Ascending aorta (tissue), 2 donors: ENCODE measurements at regions not wholly inside any gene's neighbourhood (a gene's known extent, or its start where the extent isn't known, plus 50 kb on each side); places are given as distances from the start of the nearest gene placed in this dataset.

Experiments
- DNase-seq, 2 donors: peaks; one replicate each; pipeline ENCODE4 v3.0.0-alpha.2; 2019; ENCODE audit warnings: low spot score in 2 of 2
- H3K27ac ChIP-seq, 2 donors: fragments of 200-600 bp; sonication (generic); one replicate each; pipeline ENCODE4 v1.5.1; 2016 to 2017; ENCODE audit warnings: mild to moderate bottlenecking in 1 of 2
- H3K27me3 ChIP-seq: fragments of 200-600 bp; sonication (generic); one replicate; pipeline ENCODE4 v1.5.1; 2017
- H3K36me3 ChIP-seq, 2 donors: fragments of 200-600 bp; sonication (generic); one replicate each; pipeline ENCODE4 v1.5.1; 2016
- H3K4me1 ChIP-seq, 2 donors: fragments of 200-600 bp; sonication (generic); one replicate each; pipeline ENCODE4 v1.5.1; 2016 to 2017; ENCODE audit warnings: mild to moderate bottlenecking in 1 of 2
- H3K4me3 ChIP-seq, 2 donors: fragments of 200-600 bp; sonication (generic); one replicate each; pipeline ENCODE4 v1.5.1; 2016 to 2017; ENCODE audit warnings: mild to moderate bottlenecking in 1 of 2
- H3K9me3 ChIP-seq, 2 donors: fragments of 200-600 bp; sonication (generic); one replicate each; pipeline ENCODE4 v1.5.1; 2016
- intact Hi-C: fragments of 100-400 bp; cut with DNase I; formaldehyde crosslinking; loops from one replicate; pipeline ENCODE4 v1.15.1; 2023
- TF ChIP-seq, protein P1 (sequence below), 3 experiments: fragments of 200-600 bp in 2 of 3; fragments of 450-650 bp in 1 of 3; sonication (generic) in 2 of 3; IDR thresholded peaks; one replicate each; pipeline ENCODE4 v1.5.1; 2016 to 2019; ENCODE audit warnings: antibody characterized with exemption in 3 of 3, mild to moderate bottlenecking in 1 of 3, moderate library complexity in 1 of 3

GRCh38 chr5:15117688-15118087, 246.1 kb upstream of the ANKH start:
- Histone ChIP-seq H3K4me3 (no peak overlapping the region), H3K27ac (no peak overlapping the region), H3K4me1 (no peaks in the 10 kb centered on the region), H3K27me3 (no peaks in the 10 kb centered on the region), H3K36me3 (no peaks in the 10 kb centered on the region), H3K9me3 (no peaks in the 10 kb centered on the region)
- no peak for DNase-seq
- intact Hi-C loops, result no loop called here
- TF ChIP-seq, protein P1, sequence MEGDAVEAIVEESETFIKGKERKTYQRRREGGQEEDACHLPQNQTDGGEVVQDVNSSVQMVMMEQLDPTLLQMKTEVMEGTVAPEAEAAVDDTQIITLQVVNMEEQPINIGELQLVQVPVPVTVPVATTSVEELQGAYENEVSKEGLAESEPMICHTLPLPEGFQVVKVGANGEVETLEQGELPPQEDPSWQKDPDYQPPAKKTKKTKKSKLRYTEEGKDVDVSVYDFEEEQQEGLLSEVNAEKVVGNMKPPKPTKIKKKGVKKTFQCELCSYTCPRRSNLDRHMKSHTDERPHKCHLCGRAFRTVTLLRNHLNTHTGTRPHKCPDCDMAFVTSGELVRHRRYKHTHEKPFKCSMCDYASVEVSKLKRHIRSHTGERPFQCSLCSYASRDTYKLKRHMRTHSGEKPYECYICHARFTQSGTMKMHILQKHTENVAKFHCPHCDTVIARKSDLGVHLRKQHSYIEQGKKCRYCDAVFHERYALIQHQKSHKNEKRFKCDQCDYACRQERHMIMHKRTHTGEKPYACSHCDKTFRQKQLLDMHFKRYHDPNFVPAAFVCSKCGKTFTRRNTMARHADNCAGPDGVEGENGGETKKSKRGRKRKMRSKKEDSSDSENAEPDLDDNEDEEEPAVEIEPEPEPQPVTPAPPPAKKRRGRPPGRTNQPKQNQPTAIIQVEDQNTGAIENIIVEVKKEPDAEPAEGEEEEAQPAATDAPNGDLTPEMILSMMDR (IDR thresholded peaks at IDR 0.05), result no peak

DNA sequence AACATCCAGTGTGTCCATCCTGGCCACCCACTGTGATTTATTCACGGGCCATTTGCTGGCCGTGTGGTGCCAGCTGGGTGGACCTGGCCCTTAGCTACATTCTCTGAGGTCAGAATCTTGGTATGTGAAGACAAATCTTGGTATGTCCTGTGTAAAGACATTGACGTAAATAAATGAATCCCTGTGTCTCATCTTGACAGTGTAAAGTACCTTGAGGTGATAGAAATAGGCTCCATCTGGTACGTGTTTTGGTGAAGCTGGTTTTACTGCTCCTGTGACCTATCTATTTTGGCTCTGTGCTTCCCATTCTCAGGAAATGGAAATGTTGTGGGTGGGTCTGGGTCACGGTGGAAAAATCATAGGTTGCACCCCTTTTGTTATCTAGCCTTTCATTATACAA, 245.4 kb upstream of the ANKH start:
- intact Hi-C loops, result no loop called here
- TF ChIP-seq, protein P1 (IDR thresholded peaks at IDR 0.05), result no peak

DNA sequence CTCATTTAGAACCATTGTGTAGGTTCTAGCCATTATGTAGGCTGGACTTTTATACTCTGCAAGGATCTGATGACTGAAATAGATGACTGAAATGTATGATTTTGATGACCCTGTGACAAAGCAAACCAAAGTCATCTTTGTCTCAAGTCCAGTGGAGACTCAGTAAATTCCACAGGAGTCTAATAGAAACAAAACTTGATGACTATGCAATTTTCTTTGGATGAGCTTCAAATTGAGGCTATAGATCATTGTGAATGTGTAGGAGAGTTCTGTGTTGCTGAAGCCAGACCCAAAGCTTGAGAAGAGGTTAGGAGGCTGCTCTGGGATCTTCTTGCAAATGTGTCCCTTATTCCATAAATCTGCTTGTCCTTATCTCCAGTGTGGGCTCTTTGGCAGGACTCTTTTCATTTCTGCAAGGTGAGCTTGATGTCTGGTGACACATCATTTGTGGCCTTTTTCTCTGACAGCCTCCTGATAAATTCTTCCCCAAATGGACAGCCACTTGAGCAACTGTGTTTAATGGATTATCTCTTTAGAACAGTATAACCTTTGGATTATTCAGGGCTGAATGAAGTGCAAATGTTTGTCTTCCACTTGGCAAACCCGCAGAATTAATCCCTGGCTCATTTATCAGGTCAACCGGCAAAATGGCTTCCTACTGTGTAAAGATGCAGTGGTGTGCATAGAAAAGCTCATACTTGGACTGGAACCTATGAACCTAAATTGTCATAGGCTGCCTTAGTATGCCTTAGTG, 235.1 kb upstream of the ANKH start:
- H3K4me1 ChIP-seq, result no peaks in the 10 kb centered on the region
- H3K27ac ChIP-seq, result no peak overlapping the region
- no peak for DNase-seq
- no peaks in the 10 kb centered on the region for H3K36me3 ChIP-seq
- intact Hi-C loops, result loop anchor here (2.0 to 10.0 kb wide), 3 partner anchors 388 to 716 kb away; no protein-coding TSS in a partner anchor
- no peaks in the 10 kb centered on the region for H3K9me3 ChIP-seq
- TF ChIP-seq, protein P1 (IDR thresholded peaks at IDR 0.05), result no peak
- H3K4me3 ChIP-seq, result no peak overlapping the region
- no peaks in the 10 kb centered on the region for H3K27me3 ChIP-seq

More for the DNA sequence above, 245.4 kb upstream of the ANKH start:
- Histone ChIP-seq H3K27ac (no peak overlapping the region), H3K27me3 (no peaks in the 10 kb centered on the region), H3K4me3 (no peak overlapping the region), H3K36me3 (no peaks in the 10 kb centered on the region), H3K4me1 (no peaks in the 10 kb centered on the region), H3K9me3 (no peaks in the 10 kb centered on the region)
- DNase-seq, result no peak

DNA sequence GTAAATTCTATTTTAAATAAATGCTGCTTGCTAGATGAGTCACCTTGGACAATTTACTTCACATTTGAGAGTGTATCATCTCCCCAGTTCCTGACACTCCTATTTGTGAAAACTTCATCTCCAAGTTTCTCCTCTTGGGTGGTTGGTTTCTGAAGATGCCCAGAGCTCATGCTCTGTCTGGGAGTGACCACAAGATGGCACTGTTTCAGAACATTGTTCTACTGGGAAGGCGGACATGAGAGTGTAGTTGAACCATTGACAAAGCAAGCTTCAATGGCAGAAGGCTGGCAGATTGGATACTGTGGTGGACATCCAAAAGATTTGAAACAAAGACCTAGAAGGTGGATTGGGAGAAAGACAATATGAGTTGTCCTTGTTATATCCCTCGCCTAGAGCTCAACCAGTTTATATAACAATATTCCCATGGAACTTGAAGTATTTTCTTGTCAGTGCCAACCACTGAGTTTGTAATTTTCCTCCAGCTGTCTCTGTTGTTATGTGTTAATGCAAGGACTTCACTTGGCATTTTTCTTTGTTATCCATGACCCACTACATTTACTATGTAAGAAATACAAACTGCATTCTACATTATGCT, 234.3 kb upstream of the ANKH start:
- intact Hi-C loops, result loop anchor here (2.0 to 10.0 kb wide), 3 partner anchors 389 to 716 kb away; no protein-coding TSS in a partner anchor

DNA sequence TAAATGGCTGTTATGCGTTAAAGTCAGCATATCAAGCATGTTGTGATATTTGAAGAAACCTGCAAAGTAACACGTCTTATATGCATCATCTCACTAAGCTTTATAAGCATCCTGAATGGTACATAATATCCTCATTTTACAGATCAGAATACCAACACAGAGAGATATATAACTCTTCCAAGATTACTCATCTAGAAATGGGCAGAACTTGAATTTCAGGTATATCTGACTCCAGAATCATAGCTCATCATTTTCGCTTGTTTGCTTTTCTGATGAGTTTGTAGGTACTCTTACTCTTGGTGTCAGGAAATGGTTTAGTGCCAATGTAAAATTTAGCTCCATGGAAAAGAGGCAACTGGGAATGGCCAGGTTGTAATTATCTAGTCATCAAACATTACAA, 232.3 kb upstream of the ANKH start:
- intact Hi-C loops, result loop anchor here (10.0 kb wide), 1 partner anchor 391 kb away; no protein-coding TSS in a partner anchor
- TF ChIP-seq, protein P1 (IDR thresholded peaks at IDR 0.05), result no peak
- H3K4me1 ChIP-seq, result no peaks in the 10 kb centered on the region
- H3K36me3 ChIP-seq, result no peaks in the 10 kb centered on the region
- no peaks in the 10 kb centered on the region for H3K27me3 ChIP-seq
- no peak overlapping the region for H3K4me3 ChIP-seq
- no peaks in the 10 kb centered on the region for H3K9me3 ChIP-seq
- no peak overlapping the region for H3K27ac ChIP-seq
- no peak for DNase-seq

More for the DNA sequence above, 234.3 kb upstream of the ANKH start:
- no peak overlapping the region for H3K4me3 ChIP-seq
- no peaks in the 10 kb centered on the region for H3K9me3 ChIP-seq
- no peaks in the 10 kb centered on the region for H3K27me3 ChIP-seq
- TF ChIP-seq, protein P1 (IDR thresholded peaks at IDR 0.05), result peak; percentile 47 to 78 (median 64)
- no peaks in the 10 kb centered on the region for H3K36me3 ChIP-seq
- no peak overlapping the region for H3K27ac ChIP-seq
- DNase-seq, result peak in 1 of 2 donors; percentile 75
- H3K4me1 ChIP-seq, result no peaks in the 10 kb centered on the region
